Mononuclear cell (primary cell): ENCODE measurements at regions not wholly inside any gene's neighbourhood (a gene's known extent, or its start where the extent isn't known, plus 50 kb on each side); places are given as distances from the start of the nearest gene placed in this dataset.

Source experiments
- H3K27me3 ChIP-seq: 2 replicates; pipeline ENCODE4 v1.6.0; 2011; ENCODE audit warnings: low read length, control low read depth; ENCODE audit not compliant: insufficient read depth
- H3K4me1 ChIP-seq: 2 replicates; pipeline ENCODE4 v1.5.1; 2011; ENCODE audit warnings: mild to moderate bottlenecking, low read length, control low read depth; ENCODE audit not compliant: insufficient read depth
- H3K4me3 ChIP-seq: 2 replicates; pipeline ENCODE4 v1.5.1; 2011; ENCODE audit warnings: mild to moderate bottlenecking, low read length, moderate library complexity
- H3K9me3 ChIP-seq: 2 replicates; pipeline ENCODE4 v1.5.1; 2011; ENCODE audit warnings: low read depth, mild to moderate bottlenecking, control low read depth, low read length

GRCh38 chr4:157840648-157841047 is 332.2 kb downstream of the GASK1B start:
- Histone ChIP-seq H3K9me3 (no peaks in the 10 kb centered on the region), H3K4me1 (no peaks in the 10 kb centered on the region), H3K27me3 (no peaks in the 10 kb centered on the region), H3K4me3 (no peak overlapping the region)

- no peak overlapping the region for H3K4me3 ChIP-seq
- no peaks in the 10 kb centered on the region for H3K4me1 ChIP-seq
- H3K27me3 ChIP-seq: no peaks in the 10 kb centered on the region
- H3K9me3 ChIP-seq: peaks cover 1% of the 10 kb centered on the region
These were observed 332.8 kb downstream of the GASK1B start for GRCh38 chr4:157840034-157840433.

GRCh38 chr4:157838366-157838765 is 334.5 kb downstream of the GASK1B start:
- Histone ChIP-seq H3K4me1 (no peaks in the 10 kb centered on the region), H3K4me3 (no peak overlapping the region), H3K27me3 (no peaks in the 10 kb centered on the region), H3K9me3 (peaks cover 5% of the 10 kb centered on the region)

- H3K4me1 ChIP-seq: no peaks in the 10 kb centered on the region
- H3K9me3 ChIP-seq: peaks cover 5% of the 10 kb centered on the region
- H3K27me3 ChIP-seq: no peaks in the 10 kb centered on the region
- no peak overlapping the region for H3K4me3 ChIP-seq
These were observed 335.6 kb downstream of the GASK1B start for GRCh38 chr4:157837071-157837703.

GRCh38 chr4:157832596-157832995 is 340.2 kb downstream of the GASK1B start:
- Histone ChIP-seq H3K27me3 (no peaks in the 10 kb centered on the region), H3K4me1 (no peaks in the 10 kb centered on the region), H3K4me3 (no peak overlapping the region)

GRCh38 chr4:157824021-157824420 is 348.8 kb downstream of the GASK1B start:
- Histone ChIP-seq H3K4me3 (no peak overlapping the region), H3K4me1 (no peaks in the 10 kb centered on the region), H3K9me3 (no peaks in the 10 kb centered on the region), H3K27me3 (no peaks in the 10 kb centered on the region)

More at GRCh38 chr4:157832596-157832995, 340.2 kb downstream of the GASK1B start:
- H3K9me3 ChIP-seq: peaks cover 5% of the 10 kb centered on the region

GRCh38 chr4:157821814-157822213 is 351.0 kb downstream of the GASK1B start:
- Histone ChIP-seq H3K27me3 (no peaks in the 10 kb centered on the region), H3K4me1 (no peaks in the 10 kb centered on the region), H3K4me3 (no peak overlapping the region), H3K9me3 (no peaks in the 10 kb centered on the region)

GRCh38 chr4:157819693-157820464 is 352.9 kb downstream of the GASK1B start:
- no peaks in the 10 kb centered on the region for H3K27me3 ChIP-seq
- H3K4me3 ChIP-seq: no peak overlapping the region
- no peaks in the 10 kb centered on the region for H3K4me1 ChIP-seq
- H3K9me3 ChIP-seq: no peaks in the 10 kb centered on the region

GRCh38 chr4:157818946-157819692 is 353.7 kb downstream of the GASK1B start:
- Histone ChIP-seq H3K9me3 (no peaks in the 10 kb centered on the region), H3K27me3 (no peaks in the 10 kb centered on the region), H3K4me1 (no peaks in the 10 kb centered on the region)

GRCh38 chr4:157810137-157810774 is 362.6 kb downstream of the GASK1B start:
- Histone ChIP-seq H3K27me3 (no peaks in the 10 kb centered on the region), H3K4me3 (no peak overlapping the region), H3K4me1 (no peaks in the 10 kb centered on the region), H3K9me3 (no peaks in the 10 kb centered on the region)

More at GRCh38 chr4:157818946-157819692, 353.7 kb downstream of the GASK1B start:
- H3K4me3 ChIP-seq: no peak overlapping the region

GRCh38 chr4:157808796-157809383 is 363.9 kb downstream of the GASK1B start:
- Histone ChIP-seq H3K27me3 (no peaks in the 10 kb centered on the region), H3K4me3 (no peak overlapping the region), H3K4me1 (no peaks in the 10 kb centered on the region), H3K9me3 (no peaks in the 10 kb centered on the region)

- Histone ChIP-seq H3K27me3 (no peaks in the 10 kb centered on the region), H3K9me3 (no peaks in the 10 kb centered on the region), H3K4me1 (no peaks in the 10 kb centered on the region), H3K4me3 (no peak overlapping the region)
These were observed 366.6 kb downstream of the GASK1B start for GRCh38 chr4:157806184-157806583.

- Histone ChIP-seq H3K4me1 (no peaks in the 10 kb centered on the region), H3K27me3 (no peaks in the 10 kb centered on the region), H3K4me3 (no peak overlapping the region), H3K9me3 (no peaks in the 10 kb centered on the region)
These were observed 367.8 kb downstream of the GASK1B start for GRCh38 chr4:157804986-157805385.

GRCh38 chr4:157803845-157804521 is 368.8 kb downstream of the GASK1B start:
- no peaks in the 10 kb centered on the region for H3K27me3 ChIP-seq
- H3K9me3 ChIP-seq: no peaks in the 10 kb centered on the region
- H3K4me3 ChIP-seq: no peak overlapping the region
- no peaks in the 10 kb centered on the region for H3K4me1 ChIP-seq
